Panc1 (cell line): ENCODE measurements at regions not wholly inside any gene's neighbourhood (a gene's known extent, or its start where the extent isn't known, plus 50 kb on each side); places are given as distances from the start of the nearest gene placed in this dataset.

ENCODE experiments used
- ATAC-seq: fragments of 200-7000 bp; cut with Tn5 transposase; 2 replicates; pipeline ENCODE4 v1.9.1; 2020; ENCODE audit warnings: mild to moderate bottlenecking, moderate library complexity
- BruUV-seq: library from RNA; stranded (reverse); fragments of 400-500 nt; replicated peaks from 2 replicates; lab custom pipeline; 2021; lab: Mats Ljungman, UMichigan
- CTCF ChIA-PET: fragments of 300-600 bp; sonication (Branson Sonifier 250); formaldehyde crosslinking; loops from one replicate; lab custom pipeline; 2022; ENCODE audit warnings: antibody characterized with exemption; lab: Charles Lee
- POLR2A ChIA-PET: fragments of 300-600 bp; sonication (Branson Sonifier 250); formaldehyde crosslinking; loops from one replicate; lab custom pipeline; 2022; ENCODE audit warnings: antibody characterized with exemption; lab: Charles Lee
- DNase-seq: peaks from one replicate; pipeline ENCODE4 v3.0.0-alpha.2; 2010; ENCODE audit warnings: low read depth, low spot score
- H3K27ac ChIP-seq: 2 replicates; pipeline ENCODE4 v1.5.1; 2011; ENCODE audit warnings: mild to moderate bottlenecking, low read length, inconsistent platforms
- H3K27me3 ChIP-seq: fragments of 200-500 bp; sonication (Bioruptor generic); 2 replicates; pipeline ENCODE4 v1.6.0; 2014; ENCODE audit warnings: low read length, inconsistent platforms; ENCODE audit not compliant: control insufficient read depth, insufficient read depth
- H3K36me3 ChIP-seq: fragments of 200-500 bp; sonication (Bioruptor generic); 2 replicates; pipeline ENCODE4 v1.5.1; 2014; ENCODE audit warnings: inconsistent platforms, mild to moderate bottlenecking, low read length, moderate library complexity; ENCODE audit not compliant: control insufficient read depth, insufficient read depth
- H3K4me1 ChIP-seq: 2 replicates; pipeline ENCODE4 v1.5.1; 2011; ENCODE audit warnings: inconsistent platforms, mild to moderate bottlenecking, low read length, moderate library complexity; ENCODE audit not compliant: control insufficient read depth, insufficient read depth
- H3K4me3 ChIP-seq, 2 experiments: 2 replicates each; pipeline ENCODE4 v1.5.1; 2011 to 2012; ENCODE audit warnings: low read depth in 2 of 2, low read length in 2 of 2, mild to moderate bottlenecking in 2 of 2, inconsistent platforms in 1 of 2, moderate library complexity in 1 of 2
- H3K9me3 ChIP-seq: fragments of 200-500 bp; sonication (Bioruptor generic); 2 replicates; pipeline ENCODE4 v1.5.1; 2014; ENCODE audit warnings: low read depth, mild to moderate bottlenecking, inconsistent platforms, low read length, moderate library complexity; ENCODE audit not compliant: control insufficient read depth, insufficient read depth
- POLR2AphosphoS5 ChIP-seq: IDR thresholded peaks from 2 replicates; pipeline ENCODE4 v1.6.1; 2012; ENCODE audit warnings: mild to moderate bottlenecking, low read depth, low read length, moderate library complexity
- TCF7L2 ChIP-seq: IDR thresholded peaks from 2 replicates; pipeline ENCODE4 v1.6.1; 2011; ENCODE audit warnings: mild to moderate bottlenecking, low read depth, low read length, inconsistent platforms
- in situ Hi-C: cut with HindIII; loops from 2 replicates; pipeline ENCODE4 v1.10.0; 2016; ENCODE audit warnings: low sequenced_read_pairs, low pct_unique_long_range_greater_than_20kb
- intact Hi-C: fragments of 100-400 bp; cut with micrococcal nuclease; formaldehyde crosslinking; loops from one replicate; pipeline ENCODE4 v1.10.0; 2022; ENCODE audit not compliant: unreplicated experiment
- TF ChIP-seq, protein P1 (sequence below), 2 experiments: IDR thresholded peaks; 2 replicates each; pipeline ENCODE4 v1.6.1; 2011 to 2012; ENCODE audit warnings: low read depth in 2 of 2, control low read depth in 1 of 2, low read length in 1 of 2, mild to moderate bottlenecking in 1 of 2, moderate library complexity in 1 of 2; ENCODE audit not compliant: insufficient read depth in 1 of 2
- TF ChIP-seq, protein P2 (sequence below): fragments of 450-650 bp; IDR thresholded peaks from 2 replicates; pipeline ENCODE4 v1.5.1; 2017; ENCODE audit warnings: mild to moderate bottlenecking

DNA sequence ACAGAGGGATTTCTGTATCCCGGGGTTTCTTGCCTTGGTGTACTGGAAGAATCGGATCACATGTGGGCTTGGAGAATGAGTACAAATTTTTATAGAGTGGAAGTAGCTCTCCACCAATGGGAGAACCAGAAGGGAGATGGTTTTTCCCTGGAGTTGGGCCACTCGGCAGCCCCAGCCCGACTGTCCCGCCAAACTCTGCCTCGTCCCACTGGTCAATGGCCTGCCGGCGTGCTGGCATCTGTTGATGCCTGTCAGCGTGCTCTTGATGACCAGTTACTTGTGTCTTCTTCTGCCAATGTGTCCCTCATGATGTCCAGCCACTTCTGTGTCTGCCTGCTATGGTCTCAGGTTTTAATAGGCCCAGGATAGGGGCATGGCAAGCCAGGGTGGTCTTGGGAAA lies 100.5 kb downstream of the CFAP44 start:
- no peak for TF ChIP-seq POLR2AphosphoS5
- TF ChIP-seq, protein P1, sequence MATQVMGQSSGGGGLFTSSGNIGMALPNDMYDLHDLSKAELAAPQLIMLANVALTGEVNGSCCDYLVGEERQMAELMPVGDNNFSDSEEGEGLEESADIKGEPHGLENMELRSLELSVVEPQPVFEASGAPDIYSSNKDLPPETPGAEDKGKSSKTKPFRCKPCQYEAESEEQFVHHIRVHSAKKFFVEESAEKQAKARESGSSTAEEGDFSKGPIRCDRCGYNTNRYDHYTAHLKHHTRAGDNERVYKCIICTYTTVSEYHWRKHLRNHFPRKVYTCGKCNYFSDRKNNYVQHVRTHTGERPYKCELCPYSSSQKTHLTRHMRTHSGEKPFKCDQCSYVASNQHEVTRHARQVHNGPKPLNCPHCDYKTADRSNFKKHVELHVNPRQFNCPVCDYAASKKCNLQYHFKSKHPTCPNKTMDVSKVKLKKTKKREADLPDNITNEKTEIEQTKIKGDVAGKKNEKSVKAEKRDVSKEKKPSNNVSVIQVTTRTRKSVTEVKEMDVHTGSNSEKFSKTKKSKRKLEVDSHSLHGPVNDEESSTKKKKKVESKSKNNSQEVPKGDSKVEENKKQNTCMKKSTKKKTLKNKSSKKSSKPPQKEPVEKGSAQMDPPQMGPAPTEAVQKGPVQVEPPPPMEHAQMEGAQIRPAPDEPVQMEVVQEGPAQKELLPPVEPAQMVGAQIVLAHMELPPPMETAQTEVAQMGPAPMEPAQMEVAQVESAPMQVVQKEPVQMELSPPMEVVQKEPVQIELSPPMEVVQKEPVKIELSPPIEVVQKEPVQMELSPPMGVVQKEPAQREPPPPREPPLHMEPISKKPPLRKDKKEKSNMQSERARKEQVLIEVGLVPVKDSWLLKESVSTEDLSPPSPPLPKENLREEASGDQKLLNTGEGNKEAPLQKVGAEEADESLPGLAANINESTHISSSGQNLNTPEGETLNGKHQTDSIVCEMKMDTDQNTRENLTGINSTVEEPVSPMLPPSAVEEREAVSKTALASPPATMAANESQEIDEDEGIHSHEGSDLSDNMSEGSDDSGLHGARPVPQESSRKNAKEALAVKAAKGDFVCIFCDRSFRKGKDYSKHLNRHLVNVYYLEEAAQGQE (IDR thresholded peaks at IDR 0.05; ENCODE audit: insufficient read depth in 1 of 2, low read depth in 2 of 2, low read length in 1 of 2), result no peak
- no peaks in the 10 kb centered on the region for H3K9me3 ChIP-seq

DNA sequence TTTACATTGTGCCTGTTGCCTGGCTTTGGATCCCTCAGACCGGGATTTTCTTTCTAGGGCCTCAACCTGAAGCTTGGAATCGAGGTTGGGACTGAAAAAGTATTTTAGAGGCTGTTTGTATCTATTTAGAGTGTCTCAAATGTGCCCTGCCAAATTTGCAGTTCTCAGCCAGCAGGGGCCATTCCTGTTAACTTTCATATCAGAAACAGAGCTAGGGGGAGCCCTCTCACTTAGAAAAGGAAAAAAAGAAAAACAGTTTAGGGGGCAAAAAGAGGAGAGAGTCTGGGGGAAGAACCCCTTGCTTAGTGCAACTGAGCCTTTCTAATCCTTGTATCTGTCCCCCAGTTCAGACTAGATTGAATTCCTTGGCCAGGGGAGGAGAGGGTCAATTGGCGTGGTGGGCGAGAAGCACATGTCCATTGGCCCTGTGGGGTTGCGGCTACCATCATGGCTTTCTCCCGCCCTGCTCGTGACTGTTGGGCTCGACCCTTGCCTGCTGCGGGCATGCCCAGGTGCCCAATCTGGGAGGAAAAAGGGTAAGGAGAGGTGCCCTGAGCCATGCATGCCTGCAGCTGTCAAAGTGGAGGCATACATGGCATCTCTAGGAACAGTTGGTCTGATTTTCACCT lies 101.6 kb downstream of the CFAP44 start:
- CTCF ChIA-PET, result no interaction called here
- no TSS peak for BruUV-seq

More for the DNA sequence above, 100.5 kb downstream of the CFAP44 start:
- no peak overlapping the region for H3K4me3 ChIP-seq
- ATAC-seq, result no peak
- DNase-seq, result no peak
- H3K27ac ChIP-seq, result no peak overlapping the region
- intact Hi-C loops (no loop called here), in situ Hi-C loops (no loop called here)
- CTCF ChIA-PET, result no interaction called here
- POLR2A ChIA-PET, result no interaction called here
- no peaks in the 10 kb centered on the region for H3K36me3 ChIP-seq
- no peaks in the 10 kb centered on the region for H3K27me3 ChIP-seq
- H3K4me1 ChIP-seq, result no peaks in the 10 kb centered on the region
- BruUV-seq, result no TSS peak

More for the DNA sequence above, 101.6 kb downstream of the CFAP44 start:
- Histone ChIP-seq H3K36me3 (no peaks in the 10 kb centered on the region), H3K27ac (no peak overlapping the region), H3K27me3 (no peaks in the 10 kb centered on the region; the same call in 1 of the 2 replicates), H3K9me3 (no peaks in the 10 kb centered on the region), H3K4me1 (no peaks in the 10 kb centered on the region), H3K4me3 (no peak overlapping the region)
- POLR2A ChIA-PET, result no interaction called here
- intact Hi-C loops, result no loop called here
- ATAC-seq, result no peak; the same call in 1 of the 2 replicates
- no peak for TF ChIP-seq TCF7L2
- TF ChIP-seq, protein P2, sequence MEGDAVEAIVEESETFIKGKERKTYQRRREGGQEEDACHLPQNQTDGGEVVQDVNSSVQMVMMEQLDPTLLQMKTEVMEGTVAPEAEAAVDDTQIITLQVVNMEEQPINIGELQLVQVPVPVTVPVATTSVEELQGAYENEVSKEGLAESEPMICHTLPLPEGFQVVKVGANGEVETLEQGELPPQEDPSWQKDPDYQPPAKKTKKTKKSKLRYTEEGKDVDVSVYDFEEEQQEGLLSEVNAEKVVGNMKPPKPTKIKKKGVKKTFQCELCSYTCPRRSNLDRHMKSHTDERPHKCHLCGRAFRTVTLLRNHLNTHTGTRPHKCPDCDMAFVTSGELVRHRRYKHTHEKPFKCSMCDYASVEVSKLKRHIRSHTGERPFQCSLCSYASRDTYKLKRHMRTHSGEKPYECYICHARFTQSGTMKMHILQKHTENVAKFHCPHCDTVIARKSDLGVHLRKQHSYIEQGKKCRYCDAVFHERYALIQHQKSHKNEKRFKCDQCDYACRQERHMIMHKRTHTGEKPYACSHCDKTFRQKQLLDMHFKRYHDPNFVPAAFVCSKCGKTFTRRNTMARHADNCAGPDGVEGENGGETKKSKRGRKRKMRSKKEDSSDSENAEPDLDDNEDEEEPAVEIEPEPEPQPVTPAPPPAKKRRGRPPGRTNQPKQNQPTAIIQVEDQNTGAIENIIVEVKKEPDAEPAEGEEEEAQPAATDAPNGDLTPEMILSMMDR, result peak; percentile 47
- DNase-seq, result no peak
- in situ Hi-C loops, result no loop called here
